ENCODE measurements at regions not wholly inside any gene's neighbourhood (a gene's known extent, or its start where the extent isn't known, plus 50 kb on each side); places are given as distances from the start of the nearest gene placed in this dataset.

DNA sequence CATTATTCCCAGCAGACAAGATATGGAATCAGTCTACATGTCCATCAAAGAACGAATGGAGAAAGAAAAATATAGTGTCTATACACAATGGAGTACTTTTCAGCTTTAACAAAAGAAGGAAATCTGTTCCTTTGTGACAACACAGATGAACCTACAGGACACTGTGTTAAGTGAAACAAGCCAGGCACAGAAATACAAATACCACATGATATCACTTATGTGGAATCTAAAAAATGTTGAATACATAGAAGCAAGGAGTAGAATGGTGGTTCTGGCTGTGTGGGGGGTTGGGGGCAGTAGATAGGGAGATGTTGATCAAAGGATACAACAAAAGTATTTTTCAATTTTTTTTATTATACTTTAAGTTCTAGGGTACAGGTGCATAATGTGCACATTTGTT lies 347.7 kb upstream of the MAP2 start:
- H3K9me3 ChIP-seq: no peaks in the 10 kb centered on the region
- WGBS, 3 donors: 55 to 71% (median 68%) methylated on average over 1 of the region's 1 CpG
- H3K27ac ChIP-seq: no peak overlapping the region
- H3K4me3 ChIP-seq: no peak overlapping the region
- DNase-seq (no peak), ATAC-seq (no peak)
- TF ChIP-seq CTCF (IDR thresholded peaks at IDR 0.05): no peak
- no peaks in the 10 kb centered on the region for H3K36me3 ChIP-seq (ENCODE audit: insufficient read depth in 1 of 2, low read depth in 1 of 2)
- intact Hi-C loops (cut with DNase I): no loop called here
- no peaks in the 10 kb centered on the region for H3K4me1 ChIP-seq
- H3K27me3 ChIP-seq (ENCODE audit: insufficient read depth in 3 of 3, low read length in 2 of 3): no peaks in the 10 kb centered on the region

DNA sequence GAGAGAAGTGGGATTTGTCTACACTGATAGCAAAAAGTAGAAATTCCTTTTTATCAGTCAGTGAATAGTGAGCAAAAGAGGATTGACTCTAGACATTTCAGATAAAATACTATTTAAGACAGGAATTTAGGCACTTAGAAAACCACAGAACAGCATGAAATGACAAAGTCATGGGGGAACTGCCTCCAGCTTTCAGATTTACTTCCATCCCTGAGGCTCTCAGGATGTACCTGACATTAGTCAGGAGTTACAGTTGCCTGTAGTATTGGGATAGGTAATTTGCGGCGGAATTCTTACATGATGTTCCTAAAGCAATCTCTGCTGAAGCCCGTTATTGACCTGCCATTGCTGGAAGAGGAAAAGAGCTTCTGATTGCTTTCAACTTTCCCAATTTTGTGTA lies 337.1 kb upstream of the MAP2 start:
- no peak for ATAC-seq
- TF ChIP-seq CTCF (IDR thresholded peaks at IDR 0.05): no peak
- WGBS, 3 donors: 81 to 85% (median 83%) methylated on average over 3 of the region's 3 CpGs
- DNase-seq: no peak
- intact Hi-C loops (cut with DNase I): no loop called here
- H3K4me1 ChIP-seq: no peaks in the 10 kb centered on the region
- no peak overlapping the region for H3K27ac ChIP-seq
- no peaks in the 10 kb centered on the region for H3K36me3 ChIP-seq (ENCODE audit: insufficient read depth in 1 of 2, low read depth in 1 of 2)
- H3K9me3 ChIP-seq: no peaks in the 10 kb centered on the region
- H3K27me3 ChIP-seq (ENCODE audit: insufficient read depth in 3 of 3, low read length in 2 of 3): no peaks in the 10 kb centered on the region
- H3K4me3 ChIP-seq: no peak overlapping the region

DNA sequence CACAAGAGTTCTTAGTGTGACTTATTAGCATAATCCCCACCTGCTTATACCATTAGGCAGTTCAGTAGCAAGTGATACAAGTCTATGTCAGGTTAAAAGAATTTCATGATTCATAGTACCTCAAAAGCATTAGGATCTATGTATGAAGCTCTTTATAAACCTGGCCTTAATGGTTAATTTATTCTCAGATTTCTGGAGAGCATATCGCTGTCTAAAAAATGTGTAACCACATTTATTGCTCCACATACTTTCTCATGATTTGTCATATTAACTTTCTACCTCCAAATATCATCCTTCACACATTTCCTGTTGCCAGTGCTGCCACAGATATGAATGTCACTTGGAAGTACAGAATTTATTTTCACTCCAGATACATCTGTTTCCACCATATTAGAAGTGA lies 332.8 kb upstream of the MAP2 start:
- ATAC-seq (no peak), DNase-seq (no peak)
- Histone ChIP-seq H3K4me1 (no peaks in the 10 kb centered on the region), H3K9me3 (no peaks in the 10 kb centered on the region), H3K27ac (no peak overlapping the region), H3K27me3 (ENCODE audit: insufficient read depth in 3 of 3, low read length in 2 of 3) (no peaks in the 10 kb centered on the region), H3K36me3 (ENCODE audit: insufficient read depth in 1 of 2, low read depth in 1 of 2) (no peaks in the 10 kb centered on the region), H3K4me3 (no peak overlapping the region)
- 45 to 73% (median 48%) methylated on average over 1 of the region's 1 CpG for WGBS, 3 donors
- intact Hi-C loops (cut with DNase I): no loop called here
- no peak for TF ChIP-seq CTCF (IDR thresholded peaks at IDR 0.05)

DNA sequence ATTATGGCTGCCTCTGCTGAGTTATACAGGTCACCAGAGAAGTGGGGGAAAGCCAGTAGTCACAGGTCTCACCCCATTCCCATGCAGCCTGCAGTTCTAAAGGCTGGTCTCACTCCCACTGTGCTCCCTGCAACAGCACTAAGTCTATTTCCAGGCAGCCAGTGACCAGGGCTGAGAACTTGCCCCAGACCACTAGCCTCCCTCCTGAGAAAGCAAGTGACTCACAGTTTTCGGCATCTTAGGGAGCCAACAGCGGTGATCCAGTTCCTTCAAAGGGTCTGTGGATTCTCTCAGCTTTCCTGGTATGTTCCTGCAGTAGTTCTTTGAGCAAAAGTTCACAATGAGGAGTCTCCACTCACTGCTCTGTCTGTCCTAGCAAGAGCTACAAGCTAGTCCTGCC lies 329.6 kb upstream of the MAP2 start:
- DNase-seq (no peak), ATAC-seq (no peak)
- no peak overlapping the region for H3K4me3 ChIP-seq
- no peak for TF ChIP-seq CTCF (IDR thresholded peaks at IDR 0.05)
- no peaks in the 10 kb centered on the region for H3K4me1 ChIP-seq
- intact Hi-C loops (cut with DNase I): no loop called here
- peaks cover 0 to 3% (median 0%) of the 10 kb centered on the region in 3 donors for H3K27me3 ChIP-seq (ENCODE audit: insufficient read depth in 3 of 3, low read length in 2 of 3)
- no peaks in the 10 kb centered on the region for H3K36me3 ChIP-seq (ENCODE audit: insufficient read depth in 1 of 2, low read depth in 1 of 2)
- H3K9me3 ChIP-seq: no peaks in the 10 kb centered on the region
- H3K27ac ChIP-seq: no peak overlapping the region
- WGBS, 3 donors: 89 to 92% (median 90%) methylated on average over 2 of the region's 2 CpGs

DNA sequence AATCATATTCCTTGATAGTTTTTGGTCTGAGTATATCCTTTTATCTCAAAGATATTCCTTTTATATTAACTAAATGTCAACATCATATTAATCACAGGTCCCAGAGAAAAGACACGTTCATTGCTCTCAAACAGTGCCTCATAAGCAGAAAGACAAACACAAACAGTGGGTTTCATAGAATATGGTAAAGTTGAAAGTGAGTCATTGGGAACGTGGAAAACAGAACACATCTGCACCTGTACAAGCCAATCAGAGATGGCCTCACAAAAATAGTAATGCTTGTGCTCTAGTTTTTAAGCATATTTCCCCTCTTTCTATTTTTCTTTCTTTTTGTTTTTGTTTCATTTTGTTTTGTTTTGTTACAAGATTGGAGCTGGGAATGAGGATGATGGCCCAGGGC lies 328.4 kb upstream of the MAP2 start:
- Histone ChIP-seq H3K27me3 (ENCODE audit: insufficient read depth in 3 of 3, low read length in 2 of 3) (peaks cover 0 to 3% (median 0%) of the 10 kb centered on the region in 3 donors), H3K27ac (no peak overlapping the region), H3K4me3 (no peak overlapping the region), H3K4me1 (no peaks in the 10 kb centered on the region), H3K9me3 (no peaks in the 10 kb centered on the region), H3K36me3 (ENCODE audit: insufficient read depth in 1 of 2, low read depth in 1 of 2) (no peaks in the 10 kb centered on the region)
- TF ChIP-seq CTCF (IDR thresholded peaks at IDR 0.05): no peak
- no peak for ATAC-seq
- WGBS, 3 donors: 56 to 65% (median 57%) methylated on average over 2 of the region's 2 CpGs
- no peak for DNase-seq
- intact Hi-C loops (cut with DNase I): no loop called here
